ENCODE measurements at regions not wholly inside any gene's neighbourhood (a gene's known extent, or its start where the extent isn't known, plus 50 kb on each side); places are given as distances from the start of the nearest gene placed in this dataset.

- TF ChIP-seq CTCF (conservative IDR thresholded peaks at IDR 0.05) (no peak; the same call in 1 of the 2 replicates), ZFX (IDR thresholded peaks at IDR 0.05) (no peak)
Observed at GRCh38 chr15:81645470-81645869, 271.5 kb upstream of the TMC3 start.

Measured in C4-2B (cell line).